DOHH2 (cell line): ENCODE measurements at regions not wholly inside any gene's neighbourhood (a gene's known extent, or its start where the extent isn't known, plus 50 kb on each side); places are given as distances from the start of the nearest gene placed in this dataset.
"Not testable (repeated sequence)": the region's sequence is repeated elsewhere in the genome, so short reads cannot be mapped to it uniquely, and the experiment has no call there.

Experiments
- EZH2phosphoT487 ChIP-seq: fragments of 200-600 bp; sonication (generic); IDR thresholded peaks from 2 replicates; pipeline ENCODE4 v1.6.1; 2017; ENCODE audit warnings: borderline replicate concordance, mild to moderate bottlenecking, antibody characterized with exemption, low read length, moderate library complexity, mixed read lengths
- TF ChIP-seq, protein P1 (sequence below): fragments of 200-600 bp; sonication (generic); IDR thresholded peaks from one replicate; pipeline ENCODE4 v1.5.1; 2014; ENCODE audit warnings: antibody characterized with exemption, mild to moderate bottlenecking, low read depth, low read length; ENCODE audit not compliant: poor library complexity, severe bottlenecking

DNA sequence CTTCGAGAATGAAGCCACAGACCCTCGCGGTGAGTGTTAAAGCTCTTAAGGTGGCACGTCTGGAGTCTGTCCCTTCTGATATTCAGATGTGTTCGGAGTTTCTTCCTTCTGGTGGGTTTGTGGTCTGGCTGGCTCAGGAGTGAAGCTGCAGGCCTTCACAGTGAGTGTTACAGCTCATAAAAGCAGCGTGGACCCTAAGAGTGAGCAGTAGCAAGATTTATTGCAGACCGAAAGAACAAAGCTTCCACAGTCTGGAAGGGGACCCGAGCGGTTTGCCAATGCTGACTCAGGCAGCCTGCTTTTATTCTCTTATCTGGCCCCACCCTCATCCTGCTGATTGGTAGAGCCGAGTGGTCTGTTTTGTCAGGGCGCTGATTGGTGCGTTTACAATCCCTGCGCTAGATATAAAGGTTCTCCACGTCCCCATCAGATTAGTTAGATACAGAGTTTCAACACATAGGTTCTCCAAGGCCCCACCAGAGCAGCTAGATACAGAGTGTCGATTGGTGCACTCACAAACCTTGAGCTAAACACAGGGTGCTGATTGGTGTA, 758.1 kb downstream of the SLC6A15 start:
- TF ChIP-seq, protein P1, sequence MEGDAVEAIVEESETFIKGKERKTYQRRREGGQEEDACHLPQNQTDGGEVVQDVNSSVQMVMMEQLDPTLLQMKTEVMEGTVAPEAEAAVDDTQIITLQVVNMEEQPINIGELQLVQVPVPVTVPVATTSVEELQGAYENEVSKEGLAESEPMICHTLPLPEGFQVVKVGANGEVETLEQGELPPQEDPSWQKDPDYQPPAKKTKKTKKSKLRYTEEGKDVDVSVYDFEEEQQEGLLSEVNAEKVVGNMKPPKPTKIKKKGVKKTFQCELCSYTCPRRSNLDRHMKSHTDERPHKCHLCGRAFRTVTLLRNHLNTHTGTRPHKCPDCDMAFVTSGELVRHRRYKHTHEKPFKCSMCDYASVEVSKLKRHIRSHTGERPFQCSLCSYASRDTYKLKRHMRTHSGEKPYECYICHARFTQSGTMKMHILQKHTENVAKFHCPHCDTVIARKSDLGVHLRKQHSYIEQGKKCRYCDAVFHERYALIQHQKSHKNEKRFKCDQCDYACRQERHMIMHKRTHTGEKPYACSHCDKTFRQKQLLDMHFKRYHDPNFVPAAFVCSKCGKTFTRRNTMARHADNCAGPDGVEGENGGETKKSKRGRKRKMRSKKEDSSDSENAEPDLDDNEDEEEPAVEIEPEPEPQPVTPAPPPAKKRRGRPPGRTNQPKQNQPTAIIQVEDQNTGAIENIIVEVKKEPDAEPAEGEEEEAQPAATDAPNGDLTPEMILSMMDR, result not testable (repeated sequence)
- TF ChIP-seq EZH2phosphoT487, result not testable (repeated sequence)
